ENCODE measurements at regions not wholly inside any gene's neighbourhood (a gene's known extent, or its start where the extent isn't known, plus 50 kb on each side); places are given as distances from the start of the nearest gene placed in this dataset.

- TF ChIP-seq POLR2AphosphoS5 (IDR thresholded peaks at IDR 0.05; ENCODE audit: low read depth, low read length) (no peak), MAX (IDR thresholded peaks at IDR 0.05) (no peak), SIN3A (IDR thresholded peaks at IDR 0.05; ENCODE audit: low read depth) (no peak), CTCF (IDR thresholded peaks at IDR 0.05 in 2 of 3, conservative IDR thresholded peaks at IDR 0.05 in 1 of 3; ENCODE audit: borderline replicate concordance in 1 of 3, insufficient read depth in 1 of 3, low read depth in 2 of 3, low read length in 2 of 3) (no peak), ZFX (IDR thresholded peaks at IDR 0.05) (no peak), ZNF274 (IDR thresholded peaks at IDR 0.05; ENCODE audit: low read depth, low read length) (no peak), ELF1 (IDR thresholded peaks at IDR 0.05; ENCODE audit: borderline replicate concordance, low read depth) (no peak)
Measured at GRCh38 chr6:10122164-10122563, 292.7 kb downstream of the TFAP2A start (continued).

GRCh38 chr6:10112871-10113549 is 301.9 kb downstream of the TFAP2A start:
- no peaks in the 10 kb centered on the region for H4K20me1 ChIP-seq (ENCODE audit: insufficient read depth)
- H3K4me1 ChIP-seq (ENCODE audit: control insufficient read depth in 1 of 2, insufficient read depth in 2 of 2, low read length in 2 of 2), result no peaks in the 10 kb centered on the region
- POLR2A ChIA-PET, result no interaction called here
- no peaks in the 10 kb centered on the region for H3K36me3 ChIP-seq (ENCODE audit: control insufficient read depth in 1 of 2, insufficient read depth in 2 of 2, low read length in 2 of 2)
- H3K79me2 ChIP-seq (ENCODE audit: insufficient read depth, low read length), result no peaks in the 10 kb centered on the region
- no peaks in the 10 kb centered on the region for H3K9me2 ChIP-seq (ENCODE audit: insufficient read depth)
- no peak for TF ChIP-seq CTCF (IDR thresholded peaks at IDR 0.05 in 2 of 3, conservative IDR thresholded peaks at IDR 0.05 in 1 of 3; ENCODE audit: borderline replicate concordance in 1 of 3, insufficient read depth in 1 of 3, low read depth in 2 of 3, low read length in 2 of 3)
- TF ChIP-seq JUND (IDR thresholded peaks at IDR 0.05), result no peak
- no peak for TF ChIP-seq EZH2phosphoT487 (IDR thresholded peaks at IDR 0.05; ENCODE audit: borderline replicate concordance)
- TF ChIP-seq CBX3 (IDR thresholded peaks at IDR 0.05; ENCODE audit: low read depth), result no peak
- no peak for TF ChIP-seq SIN3A (IDR thresholded peaks at IDR 0.05; ENCODE audit: low read depth)
- TF ChIP-seq SRF (IDR thresholded peaks at IDR 0.05; ENCODE audit: low read depth), result no peak
- TF ChIP-seq FOSL1 (IDR thresholded peaks at IDR 0.05; ENCODE audit: low read depth), result no peak
- RAD21 ChIA-PET (ENCODE audit: low non-redundant PET in 1 of 2, low total read pairs in 2 of 2, uncharacterized antibody in 2 of 2, unreplicated experiment in 2 of 2), result no interaction called here
- no peak for ATAC-seq
- no peak overlapping the region for H2AFZ ChIP-seq (ENCODE audit: low read depth, low read length, poor library complexity, severe bottlenecking)
- intact Hi-C loops (cut with micrococcal nuclease), result no loop called here
- H3K4me3 ChIP-seq (replicated peaks in 1 of 2; ENCODE audit: low read depth in 1 of 2, low read length in 2 of 2), result no peak overlapping the region
- H3K9me3 ChIP-seq (ENCODE audit: control insufficient read depth in 1 of 2, insufficient read depth in 1 of 2, low read depth in 1 of 2, low read length in 2 of 2), result no peaks in the 10 kb centered on the region
- CTCF ChIA-PET, result no interaction called here
- no peak overlapping the region for H3K27ac ChIP-seq (ENCODE audit: low read depth, low read length)
- H3K4me2 ChIP-seq (ENCODE audit: low read length), result no peak overlapping the region
- H3K27me3 ChIP-seq (ENCODE audit: insufficient read depth, low read length), result no peaks in the 10 kb centered on the region
- no peak for DNase-seq (ENCODE audit: low read depth, low spot score)
- BruUV-seq (replicated peaks), result no TSS peak
- H3K9ac ChIP-seq (ENCODE audit: low read length), result no peak overlapping the region
